ENCODE measurements at regions not wholly inside any gene's neighbourhood (a gene's known extent, or its start where the extent isn't known, plus 50 kb on each side); places are given as distances from the start of the nearest gene placed in this dataset.
"Not testable (repeated sequence)": the region's sequence is repeated elsewhere in the genome, so short reads cannot be mapped to it uniquely, and the experiment has no call there.

GRCh38 chr9:89690334-89690912, 85.6 kb downstream of the GADD45G start:
- Histone ChIP-seq H3K36me3 (ENCODE audit: insufficient read depth, low read length, poor library complexity, severe bottlenecking) (no peaks in the 10 kb centered on the region), H3K4me1 (ENCODE audit: insufficient read depth, low read length, poor library complexity, severe bottlenecking) (no peaks in the 10 kb centered on the region), H3K9me3 (ENCODE audit: low read depth, low read length, poor library complexity, severe bottlenecking) (no peaks in the 10 kb centered on the region), H3K27ac (ENCODE audit: low read depth, low read length, poor library complexity, severe bottlenecking) (no peak overlapping the region), H3K4me3 (ENCODE audit: low read depth, low read length, poor library complexity, severe bottlenecking) (no peak overlapping the region), H3K27me3 (replicated peaks; ENCODE audit: insufficient read depth, low read depth, low read length, poor library complexity) (no peaks in the 10 kb centered on the region)
- intact Hi-C loops (cut with micrococcal nuclease; ENCODE audit: unreplicated experiment): no loop called here
- ChIA-PET POLR2A (ENCODE audit: low non-redundant PET) (no interaction called here), CTCF (no interaction called here)
- TF ChIP-seq, protein P1, sequence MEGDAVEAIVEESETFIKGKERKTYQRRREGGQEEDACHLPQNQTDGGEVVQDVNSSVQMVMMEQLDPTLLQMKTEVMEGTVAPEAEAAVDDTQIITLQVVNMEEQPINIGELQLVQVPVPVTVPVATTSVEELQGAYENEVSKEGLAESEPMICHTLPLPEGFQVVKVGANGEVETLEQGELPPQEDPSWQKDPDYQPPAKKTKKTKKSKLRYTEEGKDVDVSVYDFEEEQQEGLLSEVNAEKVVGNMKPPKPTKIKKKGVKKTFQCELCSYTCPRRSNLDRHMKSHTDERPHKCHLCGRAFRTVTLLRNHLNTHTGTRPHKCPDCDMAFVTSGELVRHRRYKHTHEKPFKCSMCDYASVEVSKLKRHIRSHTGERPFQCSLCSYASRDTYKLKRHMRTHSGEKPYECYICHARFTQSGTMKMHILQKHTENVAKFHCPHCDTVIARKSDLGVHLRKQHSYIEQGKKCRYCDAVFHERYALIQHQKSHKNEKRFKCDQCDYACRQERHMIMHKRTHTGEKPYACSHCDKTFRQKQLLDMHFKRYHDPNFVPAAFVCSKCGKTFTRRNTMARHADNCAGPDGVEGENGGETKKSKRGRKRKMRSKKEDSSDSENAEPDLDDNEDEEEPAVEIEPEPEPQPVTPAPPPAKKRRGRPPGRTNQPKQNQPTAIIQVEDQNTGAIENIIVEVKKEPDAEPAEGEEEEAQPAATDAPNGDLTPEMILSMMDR (conservative IDR thresholded peaks at IDR 0.05; ENCODE audit: low read depth, low read length): no peak
- TF ChIP-seq EZH2 (IDR thresholded peaks at IDR 0.05; ENCODE audit: borderline replicate concordance, low read depth, low read length, poor library complexity, severe bottlenecking): no peak
- no peak for DNase-seq (ENCODE audit: low spot score)
- no TSS peak for BruUV-seq (replicated peaks)

- intact Hi-C loops (cut with micrococcal nuclease; ENCODE audit: unreplicated experiment): no loop called here
- TF ChIP-seq, protein P1 (conservative IDR thresholded peaks at IDR 0.05; ENCODE audit: low read depth, low read length): no peak
- no peak for TF ChIP-seq EZH2 (IDR thresholded peaks at IDR 0.05; ENCODE audit: borderline replicate concordance, low read depth, low read length, poor library complexity, severe bottlenecking)
- Histone ChIP-seq H3K27ac (ENCODE audit: low read depth, low read length, poor library complexity, severe bottlenecking) (no peak overlapping the region), H3K36me3 (ENCODE audit: insufficient read depth, low read length, poor library complexity, severe bottlenecking) (no peaks in the 10 kb centered on the region), H3K4me3 (ENCODE audit: low read depth, low read length, poor library complexity, severe bottlenecking) (no peak overlapping the region), H3K9me3 (ENCODE audit: low read depth, low read length, poor library complexity, severe bottlenecking) (no peaks in the 10 kb centered on the region), H3K27me3 (replicated peaks; ENCODE audit: insufficient read depth, low read depth, low read length, poor library complexity) (no peaks in the 10 kb centered on the region), H3K4me1 (ENCODE audit: insufficient read depth, low read length, poor library complexity, severe bottlenecking) (no peaks in the 10 kb centered on the region)
- CTCF ChIA-PET: no interaction called here
- no TSS peak for BruUV-seq (replicated peaks)
- POLR2A ChIA-PET (ENCODE audit: low non-redundant PET): no interaction called here
- no peak for DNase-seq (ENCODE audit: low spot score)
Measured at GRCh38 chr9:89695441-89695891, 90.7 kb downstream of the GADD45G start.

- BruUV-seq (replicated peaks); H3K36me3 ChIP-seq (ENCODE audit: insufficient read depth, low read length, poor library complexity, severe bottlenecking); H3K27ac ChIP-seq (ENCODE audit: low read depth, low read length, poor library complexity, severe bottlenecking); POLR2A ChIA-PET (ENCODE audit: low non-redundant PET); H3K27me3 ChIP-seq (replicated peaks; ENCODE audit: insufficient read depth, low read depth, low read length, poor library complexity); intact Hi-C loops (cut with micrococcal nuclease; ENCODE audit: unreplicated experiment); H3K9me3 ChIP-seq (ENCODE audit: low read depth, low read length, poor library complexity, severe bottlenecking); CTCF ChIA-PET; H3K4me1 ChIP-seq (ENCODE audit: insufficient read depth, low read length, poor library complexity, severe bottlenecking); H3K4me3 ChIP-seq (ENCODE audit: low read depth, low read length, poor library complexity, severe bottlenecking); DNase-seq (ENCODE audit: low spot score): not testable (repeated sequence)
Measured at GRCh38 chr9:89695979-89696378, 91.2 kb downstream of the GADD45G start.

DNA sequence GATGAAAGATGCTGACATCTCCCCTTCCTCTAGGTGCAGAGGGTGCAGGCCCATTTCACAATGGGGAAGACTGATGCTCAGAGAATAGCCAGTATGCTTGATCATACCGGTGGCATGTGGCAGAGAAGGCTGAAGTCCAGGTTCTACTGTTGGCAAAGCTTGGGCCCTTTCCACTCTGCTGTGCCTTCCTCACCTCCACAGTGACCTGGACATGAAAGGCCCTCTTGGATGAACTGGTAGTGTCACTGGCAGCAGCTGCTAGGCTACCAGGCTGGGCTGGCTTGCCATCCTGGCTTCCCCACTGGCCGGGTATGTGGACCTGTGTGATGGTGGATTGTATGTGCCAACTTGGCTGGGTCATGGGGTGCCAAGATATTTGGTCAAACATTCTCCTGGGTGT, 92.0 kb downstream of the GADD45G start:
- DNase-seq (ENCODE audit: low spot score): no peak
- no TSS peak for BruUV-seq (replicated peaks)
- no peak overlapping the region for H3K27ac ChIP-seq (ENCODE audit: low read depth, low read length, poor library complexity, severe bottlenecking)
- no peaks in the 10 kb centered on the region for H3K27me3 ChIP-seq (replicated peaks; ENCODE audit: insufficient read depth, low read depth, low read length, poor library complexity)
- POLR2A ChIA-PET (ENCODE audit: low non-redundant PET): no interaction called here
- H3K4me1 ChIP-seq (ENCODE audit: insufficient read depth, low read length, poor library complexity, severe bottlenecking): no peaks in the 10 kb centered on the region
- intact Hi-C loops (cut with micrococcal nuclease; ENCODE audit: unreplicated experiment): no loop called here
- no peak overlapping the region for H3K4me3 ChIP-seq (ENCODE audit: low read depth, low read length, poor library complexity, severe bottlenecking)
- TF ChIP-seq, protein P1 (conservative IDR thresholded peaks at IDR 0.05; ENCODE audit: low read depth, low read length): no peak
- TF ChIP-seq EZH2 (IDR thresholded peaks at IDR 0.05; ENCODE audit: borderline replicate concordance, low read depth, low read length, poor library complexity, severe bottlenecking): no peak
- H3K9me3 ChIP-seq (ENCODE audit: low read depth, low read length, poor library complexity, severe bottlenecking): no peaks in the 10 kb centered on the region
- no peaks in the 10 kb centered on the region for H3K36me3 ChIP-seq (ENCODE audit: insufficient read depth, low read length, poor library complexity, severe bottlenecking)
- CTCF ChIA-PET: no interaction called here
